ENCODE measurements at regions not wholly inside any gene's neighbourhood (a gene's known extent, or its start where the extent isn't known, plus 50 kb on each side); places are given as distances from the start of the nearest gene placed in this dataset.
"Not testable (repeated sequence)": the region's sequence is repeated elsewhere in the genome, so short reads cannot be mapped to it uniquely, and the experiment has no call there.

DNA sequence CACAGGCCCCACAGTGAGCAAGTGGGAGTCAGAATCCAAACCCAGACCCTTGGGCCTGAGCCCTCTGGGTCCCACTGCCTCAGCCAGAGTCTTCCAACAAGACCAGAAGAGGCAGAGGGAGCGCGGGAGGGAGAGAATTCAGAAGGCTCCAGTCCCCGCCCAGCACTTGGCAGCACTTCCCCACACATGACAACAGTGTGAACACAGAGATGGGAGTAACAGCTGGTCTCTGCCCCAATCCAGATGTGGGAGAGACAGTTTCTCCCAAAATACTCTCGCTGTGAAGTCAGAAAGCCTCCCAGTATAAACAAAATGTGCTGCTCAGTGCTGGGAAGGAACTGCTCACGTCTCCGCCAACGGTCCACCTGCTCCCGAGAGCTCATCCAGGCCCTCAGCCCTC, 219.9 kb downstream of the MN1 start:
- DNase-seq, result no peak

DNA sequence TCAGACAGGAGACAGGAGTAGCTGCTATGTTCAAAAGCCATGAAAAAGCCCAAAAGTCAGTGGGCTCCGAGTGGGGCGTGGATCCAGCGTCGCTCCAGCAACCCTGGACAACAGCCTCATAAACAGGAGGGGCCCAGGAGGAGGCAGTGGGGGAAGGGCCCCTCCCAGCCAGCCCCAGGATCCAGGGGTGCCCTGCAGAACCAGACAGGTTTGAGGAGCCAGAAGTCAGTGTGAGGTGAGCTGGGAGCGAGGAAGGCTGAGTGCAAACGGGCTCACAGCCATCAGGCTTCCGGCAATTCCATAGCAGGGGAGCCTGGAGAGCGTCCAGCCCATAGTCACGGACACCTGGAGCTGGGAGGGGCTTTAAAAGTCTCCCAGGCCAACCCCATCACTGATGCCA, 217.7 kb downstream of the MN1 start:
- DNase-seq, result no peak

DNA sequence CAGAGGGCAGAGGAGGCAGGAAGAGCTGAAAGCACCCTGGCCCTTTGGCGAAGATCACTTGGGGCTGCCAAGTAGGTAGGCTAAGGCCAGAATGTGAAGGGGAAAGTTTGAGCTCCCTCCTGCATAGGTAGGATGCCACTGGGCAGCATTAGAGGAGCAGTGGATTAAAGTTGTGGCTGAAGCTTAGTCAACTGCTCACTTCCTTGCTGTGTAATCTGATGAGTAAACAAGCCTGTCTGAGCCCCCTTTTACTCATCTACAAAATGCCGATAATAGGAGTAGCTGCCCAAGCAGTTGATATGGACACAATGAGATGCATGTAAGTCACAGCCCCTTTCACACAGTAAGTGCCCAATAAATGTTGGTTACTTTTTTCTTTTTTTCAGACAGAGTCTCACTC, 216.4 kb downstream of the MN1 start:
- DNase-seq, result no peak

DNA sequence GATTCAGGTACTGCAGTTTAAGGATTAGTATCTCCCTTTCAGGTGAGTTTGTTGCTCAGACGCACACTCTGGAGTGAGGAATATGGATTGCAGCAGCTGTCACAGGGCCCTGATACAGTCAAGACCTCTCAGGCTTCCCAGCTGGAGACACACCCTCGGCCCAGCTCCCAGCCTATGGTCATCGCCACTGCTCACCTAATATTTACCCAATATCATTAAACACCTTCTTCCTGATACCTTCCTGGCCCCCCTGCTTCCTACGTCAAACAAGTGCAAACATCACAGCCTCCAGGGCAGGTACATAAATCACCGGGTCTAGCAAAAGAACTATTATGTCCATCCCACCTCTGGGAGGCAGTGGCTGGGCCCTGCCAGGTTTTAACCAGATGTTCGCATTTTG, 213.3 kb downstream of the MN1 start:
- no peak for DNase-seq

DNA sequence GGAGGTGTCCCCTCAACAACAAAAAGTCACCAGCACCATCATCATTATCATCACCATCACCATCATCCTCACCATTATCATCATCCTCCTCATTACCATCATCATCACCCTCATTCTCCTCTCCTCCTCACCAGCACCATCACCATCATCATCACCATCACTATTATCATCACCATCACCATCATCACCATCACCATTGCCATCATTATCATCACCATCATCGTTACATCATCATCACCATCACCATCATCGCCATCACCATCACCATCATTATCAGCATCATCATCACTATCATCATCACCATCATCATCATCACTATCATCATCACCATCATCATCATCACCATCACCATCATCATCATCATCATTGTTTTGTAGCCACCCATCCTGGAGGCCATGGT, 212.6 kb downstream of the MN1 start:
- DNase-seq, result no peak

DNA sequence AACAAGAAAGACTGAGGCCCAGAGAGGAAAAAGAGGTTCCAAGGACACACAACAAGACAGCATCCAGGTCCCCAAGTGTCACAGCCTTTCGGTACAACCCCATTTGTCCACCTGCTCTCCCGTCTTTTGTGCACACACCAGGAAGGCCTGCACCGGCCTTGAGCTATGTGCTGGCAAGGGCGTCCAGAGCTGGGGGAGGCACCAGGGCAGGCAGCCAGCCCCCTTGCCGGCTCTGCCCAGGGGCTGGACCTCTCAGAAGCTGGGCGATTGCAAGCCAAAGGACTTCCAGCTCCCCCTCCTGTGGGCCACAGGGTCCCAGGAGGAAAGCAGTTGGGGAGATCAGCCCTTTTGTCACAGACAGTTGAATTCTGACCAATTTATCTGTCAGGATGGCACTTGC, 210.5 kb downstream of the MN1 start:
- DNase-seq, result no peak

DNA sequence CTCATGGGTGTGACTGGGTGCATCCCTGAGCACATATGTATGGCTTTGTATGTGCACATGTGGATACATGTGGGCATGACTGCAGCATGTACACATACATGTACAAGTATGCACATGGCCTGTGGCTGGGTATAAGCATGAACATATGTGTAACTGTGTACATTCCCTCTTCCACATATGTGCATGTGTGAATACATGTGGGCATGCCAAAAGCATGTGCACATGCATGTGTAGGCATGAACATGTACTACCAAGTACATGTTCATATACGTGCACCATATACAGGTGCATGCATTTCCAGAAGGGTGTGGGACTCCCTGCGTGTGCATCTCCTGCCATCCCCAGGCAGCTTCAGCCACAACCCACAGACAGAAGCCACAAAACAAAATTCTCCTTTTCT, 208.2 kb downstream of the MN1 start:
- no peak for DNase-seq

DNA sequence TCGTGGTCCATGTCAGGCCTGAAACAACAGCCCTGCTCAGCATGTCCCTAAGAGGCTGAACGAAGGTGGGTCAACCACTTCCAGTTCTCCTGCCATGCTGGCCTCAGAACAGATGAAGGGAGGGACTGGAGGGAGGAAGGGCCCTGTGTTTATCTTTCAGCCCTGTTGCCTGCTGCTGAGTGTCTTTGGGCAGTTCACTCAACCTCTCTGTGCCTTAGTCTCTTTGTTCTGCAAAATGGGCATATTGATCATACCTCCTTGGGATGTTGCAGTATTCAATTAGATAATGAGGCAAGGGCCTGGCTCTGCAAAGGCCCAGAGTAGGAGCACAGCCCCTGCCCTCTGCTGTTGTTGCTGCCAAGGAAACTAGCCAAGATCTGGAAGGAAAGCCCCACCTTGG, 207.5 kb downstream of the MN1 start:
- no peak for DNase-seq

DNA sequence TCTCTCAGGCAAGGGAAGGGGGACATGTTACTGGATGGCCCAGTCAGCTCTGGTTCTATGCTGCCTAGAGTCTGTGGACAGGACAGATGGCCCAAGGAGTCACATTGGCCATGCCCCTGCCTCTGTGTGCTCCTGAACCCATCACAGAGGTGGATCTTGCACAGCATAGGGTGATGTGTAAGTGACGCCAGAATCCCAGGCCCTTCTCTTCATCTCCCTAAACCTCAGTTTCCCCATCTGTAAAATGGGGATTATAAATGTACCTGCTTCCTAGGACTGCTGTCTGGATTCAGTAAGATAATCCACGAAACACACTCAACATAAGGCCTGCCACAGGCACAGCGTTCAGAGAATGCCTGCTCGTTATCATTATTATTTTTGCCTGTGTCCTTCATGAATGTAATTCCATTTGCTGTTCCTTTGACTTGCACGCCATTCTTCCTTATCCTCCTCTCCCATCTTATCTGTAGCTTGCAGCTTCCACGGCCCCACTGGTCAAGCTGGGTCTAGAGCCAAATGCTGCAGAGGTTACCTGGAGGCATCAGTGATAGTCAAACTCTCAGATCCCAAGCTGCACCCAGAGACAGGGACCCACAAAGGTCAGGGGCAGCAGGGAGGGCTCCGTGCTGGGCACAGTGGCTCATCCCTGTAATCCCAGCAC, 207.0 kb downstream of the MN1 start:
- DNase-seq, result no peak

DNA sequence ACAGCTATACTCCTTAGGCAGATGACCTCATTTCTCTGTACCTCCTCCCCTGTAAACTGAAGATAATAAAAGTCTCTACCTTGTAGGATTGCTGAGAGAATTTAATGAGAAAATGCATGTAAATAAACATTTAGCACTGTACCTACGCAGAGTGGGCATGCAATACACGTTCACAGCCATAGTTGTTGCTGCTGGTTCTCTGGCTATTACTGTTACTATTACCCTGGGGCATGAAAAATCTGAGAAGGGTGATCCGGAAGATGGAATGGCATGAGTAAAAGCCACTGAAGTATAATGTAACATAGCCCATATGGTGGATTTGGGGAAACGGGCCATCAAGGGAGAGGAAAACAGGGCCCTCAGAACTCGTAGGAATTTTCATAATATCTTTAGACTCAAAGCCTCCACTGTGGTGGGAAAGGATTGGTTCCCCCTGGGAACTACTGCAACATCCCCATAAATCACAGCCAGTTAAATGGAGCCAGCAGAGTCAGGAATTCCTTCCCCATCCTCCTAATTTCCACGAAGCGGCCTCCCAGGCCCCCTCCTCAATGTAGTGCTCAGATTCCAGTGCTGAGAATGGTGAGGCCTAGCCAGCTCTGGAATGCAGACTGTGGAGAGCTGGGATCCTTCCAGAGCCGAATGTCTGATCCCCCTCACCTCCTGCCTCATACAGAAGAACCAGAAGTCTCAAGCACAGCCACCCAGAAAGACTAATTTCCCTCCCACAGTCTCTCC, 205.3 kb downstream of the MN1 start:
- DNase-seq, result no peak

DNA sequence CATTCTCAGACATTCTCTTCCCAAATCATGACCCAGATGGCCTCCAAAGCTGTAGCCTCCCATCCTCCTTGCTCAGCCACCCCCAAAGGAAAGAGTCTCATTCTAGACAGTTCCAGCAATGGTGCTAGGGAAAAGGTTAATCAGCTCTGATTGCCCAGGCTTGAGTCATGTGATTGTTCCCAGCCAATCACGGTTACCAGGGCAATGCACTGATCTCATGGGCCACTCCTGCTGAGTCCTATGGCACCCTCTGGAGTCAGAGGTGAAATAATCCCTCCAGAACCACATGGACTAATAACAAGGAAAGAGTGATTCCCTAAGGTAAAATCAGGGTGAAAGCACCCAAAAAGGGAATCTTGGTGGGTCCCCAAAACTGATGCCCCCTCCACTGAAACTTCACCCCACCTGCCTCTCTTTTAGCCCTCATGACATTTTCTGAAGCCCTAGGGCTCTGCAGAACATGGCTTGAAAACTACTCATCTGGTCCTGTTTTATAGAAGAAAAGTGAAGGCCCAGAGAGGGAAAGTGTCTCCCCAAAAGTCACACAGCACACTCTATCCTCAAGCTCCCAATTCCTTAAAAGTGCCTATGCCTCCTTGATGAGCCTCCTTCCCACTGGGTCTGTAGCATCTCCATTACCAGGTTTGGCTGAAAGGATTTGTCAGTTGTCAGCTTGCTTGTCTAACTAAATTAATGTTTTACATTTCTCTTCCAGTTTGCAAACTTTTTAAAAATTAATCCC, 203.7 kb downstream of the MN1 start:
- DNase-seq, result no peak

DNA sequence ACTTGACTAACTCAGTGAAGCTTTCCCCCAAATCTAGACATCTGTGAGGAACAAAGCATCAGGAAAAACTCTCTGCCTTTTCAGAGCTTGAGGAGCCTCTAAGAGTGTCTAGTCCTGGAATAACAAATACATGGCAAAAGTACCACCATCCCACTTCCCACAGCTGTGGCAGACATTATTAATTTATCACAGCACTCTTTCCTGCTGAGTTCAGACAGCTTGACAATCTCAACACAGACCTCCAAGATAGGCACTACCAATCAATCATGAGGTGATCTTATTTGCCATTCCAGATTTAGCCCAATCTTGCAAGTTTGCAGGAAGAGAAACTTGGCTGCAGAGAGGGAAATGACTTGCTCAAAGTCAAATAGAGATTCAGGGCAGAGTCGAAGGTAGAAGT, 202.8 kb downstream of the MN1 start:
- DNase-seq, result no peak

DNA sequence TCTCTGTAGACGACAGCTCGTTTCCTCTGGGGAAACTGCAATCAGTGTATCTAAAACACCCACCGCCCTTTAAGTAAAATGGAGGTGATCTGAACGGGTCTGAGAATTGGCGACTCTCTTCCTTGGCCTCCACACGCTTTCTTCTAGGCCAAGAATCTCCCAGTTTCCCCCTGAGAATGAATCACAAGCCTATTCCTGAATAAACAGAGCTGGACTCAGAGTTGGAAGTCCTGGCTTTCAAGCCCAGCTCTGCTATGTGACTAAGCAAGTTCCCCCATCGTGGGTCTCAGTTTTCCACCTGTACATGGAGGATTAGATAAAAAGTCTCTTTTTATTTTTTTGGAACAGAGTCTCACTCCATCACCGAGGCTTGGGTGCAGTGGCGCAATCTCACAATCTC, 200.4 kb downstream of the MN1 start:
- DNase-seq, result no peak

DNA sequence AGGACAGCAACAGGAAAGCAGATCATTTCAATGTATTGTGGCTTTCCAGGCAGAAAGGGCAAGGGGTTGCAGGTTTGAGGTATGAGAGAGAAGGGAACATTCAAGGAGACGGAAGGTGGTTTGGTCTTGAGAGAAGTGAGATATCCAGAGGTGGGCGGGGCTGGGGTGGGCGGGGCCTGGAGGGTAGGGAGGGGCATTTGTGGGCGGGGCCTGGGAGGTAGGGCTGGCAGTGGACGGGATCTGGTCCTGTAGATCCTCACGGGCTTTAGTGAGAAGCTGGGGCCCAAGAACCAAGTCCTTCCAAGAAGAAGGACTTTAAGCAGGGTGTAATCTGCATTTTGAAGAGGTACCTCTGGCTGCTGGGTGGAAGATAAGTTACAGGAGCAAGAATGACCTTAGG, 199.2 kb downstream of the MN1 start:
- DNase-seq, result no peak

DNA sequence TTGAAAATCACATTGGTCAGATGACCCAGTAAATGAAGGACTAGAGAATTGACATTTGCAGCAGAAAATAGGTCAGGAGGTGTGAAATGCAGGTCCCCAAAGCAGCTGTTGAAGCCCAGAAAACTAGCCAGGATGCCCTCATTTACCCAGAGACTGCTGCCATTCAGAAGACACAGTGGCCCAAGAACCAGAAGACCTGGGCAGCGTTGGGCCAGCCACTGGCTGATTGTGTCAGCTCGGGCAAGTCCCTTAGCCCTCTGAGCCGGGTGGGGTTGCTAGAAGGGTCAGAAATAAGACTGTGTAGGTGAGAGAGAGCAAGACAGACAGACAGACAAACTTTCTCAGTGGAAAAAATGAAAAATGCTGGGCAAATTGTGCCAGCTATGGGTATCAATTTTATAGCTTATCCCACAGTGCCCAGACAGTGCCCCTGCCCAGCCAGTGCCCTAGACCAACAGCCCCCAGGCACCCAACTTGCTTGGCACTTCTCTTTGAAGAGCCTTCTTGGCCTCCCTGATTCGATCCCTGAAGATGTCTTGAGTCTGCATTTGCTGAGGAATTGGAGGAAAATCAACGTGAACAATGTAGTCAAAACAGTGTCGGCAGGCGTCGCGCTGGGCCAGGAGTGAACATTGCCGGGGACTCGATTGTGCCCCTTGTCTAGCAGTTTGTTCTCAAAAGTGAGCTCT, 198.3 kb downstream of the MN1 start:
- no peak for DNase-seq

DNA sequence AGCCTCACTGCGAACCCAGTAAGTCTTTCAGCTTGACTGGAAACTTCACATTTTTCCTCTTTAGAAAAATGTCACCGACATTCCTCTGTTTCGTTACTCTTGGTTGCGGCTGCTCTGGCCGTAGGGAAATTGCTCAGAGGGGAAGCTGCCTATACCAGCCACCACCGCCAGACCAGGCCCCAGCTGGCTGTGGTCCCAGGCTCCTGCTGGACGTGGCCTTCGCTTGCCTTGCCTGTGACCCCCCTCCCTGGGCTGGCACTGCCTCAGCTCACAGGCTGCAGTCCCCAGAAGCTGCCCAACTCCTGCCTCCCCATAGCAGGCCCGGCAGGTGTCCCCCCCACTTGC, 197.8 kb downstream of the MN1 start:
- no peak for DNase-seq

DNA sequence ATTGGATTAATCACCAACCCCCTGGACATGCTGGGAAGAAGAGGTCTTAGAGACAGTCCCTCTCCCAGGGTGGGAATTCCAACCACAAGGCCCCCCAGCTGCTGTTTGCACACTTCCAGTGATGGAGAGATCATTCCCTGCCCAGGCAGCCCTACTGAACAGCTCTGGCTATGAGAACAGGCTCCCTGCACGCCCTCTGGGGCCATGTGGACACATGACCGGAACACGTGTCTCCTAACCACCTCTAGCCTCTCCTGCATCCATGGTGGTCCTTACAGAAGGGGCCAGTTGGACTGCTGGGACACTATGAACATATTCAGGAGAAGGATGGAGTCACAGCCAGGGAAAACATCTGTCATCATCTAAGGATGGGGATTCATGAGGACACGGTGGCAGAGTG, 196.2 kb downstream of the MN1 start:
- no peak for DNase-seq

DNA sequence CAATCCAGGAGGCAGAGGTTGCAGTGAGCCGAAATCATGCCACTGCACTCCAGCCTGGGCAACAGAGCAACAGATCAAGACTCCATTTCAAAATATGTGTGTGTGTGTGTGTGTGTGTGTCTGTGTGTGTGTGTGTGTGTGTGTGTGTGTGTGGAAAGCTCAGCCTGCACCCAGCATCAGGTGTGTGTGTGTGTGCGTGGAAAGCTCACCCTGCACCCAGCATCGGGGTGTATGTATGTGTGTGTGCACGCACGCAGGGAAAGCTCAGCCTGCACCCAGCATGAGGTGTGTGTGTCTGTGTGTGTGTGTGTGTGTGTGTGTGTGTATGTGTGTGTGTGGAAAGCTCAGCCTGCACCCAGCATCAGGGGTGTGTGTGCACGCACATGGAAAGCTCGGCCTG, 193.8 kb downstream of the MN1 start:
- DNase-seq, result not testable (repeated sequence)

DNA sequence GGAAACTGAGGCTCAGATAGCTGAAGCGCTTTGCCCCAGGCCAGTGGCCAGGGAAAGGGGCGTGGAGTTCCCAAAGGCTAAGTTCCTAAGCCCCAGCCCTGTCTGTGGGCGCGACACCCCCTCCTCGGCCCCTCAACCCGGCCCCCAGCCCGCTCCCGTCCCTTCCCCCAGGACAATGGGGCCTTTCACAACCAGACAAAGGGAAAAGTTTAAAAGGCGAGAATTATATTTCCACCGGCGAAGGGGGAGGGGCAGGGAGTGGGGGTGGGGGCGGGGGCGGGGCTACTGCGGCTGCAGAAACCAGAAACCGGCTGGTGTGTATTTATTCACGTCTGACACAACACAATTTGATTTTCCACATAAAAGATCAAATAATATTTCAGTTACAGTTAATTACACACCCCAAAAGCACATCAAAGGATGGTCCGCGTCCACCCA, 192.1 kb downstream of the MN1 start:
- no peak for DNase-seq

DNA sequence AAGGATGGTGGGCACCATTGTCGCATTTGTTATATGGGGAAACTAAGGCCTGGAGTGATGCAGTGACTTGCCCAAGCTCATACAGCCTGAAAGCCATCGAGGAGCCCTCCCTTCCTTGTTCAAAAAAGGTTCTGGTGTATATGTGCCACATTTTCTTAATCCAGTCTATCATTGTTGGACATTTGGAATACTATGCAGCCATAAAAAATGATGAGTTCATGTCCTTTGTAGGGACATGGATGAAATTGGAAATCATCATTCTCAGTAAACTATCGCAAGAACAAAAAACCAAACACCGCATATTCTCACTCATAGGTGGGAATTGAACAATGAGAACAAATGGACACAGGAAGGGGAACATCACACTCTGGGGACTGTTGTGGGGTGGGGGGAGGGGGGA, 191.4 kb downstream of the MN1 start:
- not testable (repeated sequence) for DNase-seq

DNA sequence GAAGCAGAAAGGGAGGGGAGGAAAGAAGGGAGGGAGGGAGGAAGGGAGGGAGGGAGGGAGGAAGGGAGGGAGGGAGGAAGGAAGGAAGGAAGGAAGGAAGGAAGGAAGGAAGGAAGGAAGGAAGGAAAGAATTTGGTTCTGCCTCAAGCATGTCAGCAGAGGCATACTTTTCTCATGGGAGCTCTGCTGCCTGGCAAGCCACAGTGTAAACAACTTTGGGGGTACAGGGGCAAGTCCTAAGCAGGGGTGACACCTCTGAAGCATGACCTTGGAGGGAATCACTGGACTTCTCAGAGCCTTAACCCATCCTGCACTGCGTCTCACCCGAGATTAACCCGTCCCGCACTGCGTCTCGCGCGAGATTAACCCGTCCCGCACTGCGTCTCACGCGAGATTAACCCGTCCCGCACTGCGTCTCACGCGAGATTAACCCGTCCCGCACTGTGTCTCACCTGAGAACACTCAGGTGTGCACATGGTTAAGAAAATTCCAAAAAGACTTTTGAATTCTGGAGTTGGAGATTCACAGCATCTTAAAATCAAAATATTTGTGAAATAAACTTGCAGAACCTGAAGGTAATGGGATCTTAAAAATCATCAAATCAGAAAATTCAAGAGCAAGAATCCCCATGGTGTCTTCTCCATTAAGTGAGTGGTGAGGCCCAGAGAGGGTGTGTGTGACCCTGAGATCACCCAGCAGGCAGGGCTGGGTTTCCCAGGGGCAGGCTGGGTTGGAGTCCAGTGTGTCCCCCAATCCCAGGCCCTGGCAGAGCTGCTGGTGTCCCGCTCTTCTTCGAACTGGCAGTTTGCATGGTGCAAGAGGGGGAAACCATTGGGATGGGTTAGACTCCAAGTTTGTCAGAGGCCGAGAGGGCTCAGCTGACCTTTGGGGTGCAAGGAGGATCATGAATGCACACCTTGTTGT, 190.4 kb downstream of the MN1 start:
- DNase-seq, result no peak

DNA sequence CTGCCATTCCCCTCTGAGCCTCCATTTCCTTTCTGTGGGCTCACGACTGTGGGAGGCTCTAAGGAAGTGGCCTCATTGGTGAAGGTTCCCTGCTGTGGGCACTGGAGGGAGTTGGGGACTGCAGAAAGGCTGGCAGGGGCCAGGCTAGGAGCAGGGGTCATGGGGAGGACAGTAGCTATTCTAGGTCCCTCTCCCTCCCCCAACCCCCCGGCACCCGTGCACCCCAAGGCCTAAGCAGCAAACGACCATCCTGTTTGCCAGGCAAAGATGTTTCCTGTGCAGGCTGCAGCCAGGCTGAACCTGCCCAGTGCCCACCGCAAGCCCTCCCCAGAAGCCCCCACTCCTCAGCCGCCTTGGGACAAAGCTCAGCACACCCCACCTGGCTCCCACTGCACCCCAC, 189.4 kb downstream of the MN1 start:
- no peak for DNase-seq

All from T-helper 2 cell (primary cell).